COLO668 (cell line): ENCODE measurements at regions not wholly inside any gene's neighbourhood (a gene's known extent, or its start where the extent isn't known, plus 50 kb on each side); places are given as distances from the start of the nearest gene placed in this dataset.

Experiments used
- DNase-seq: peaks from one replicate; lab custom pipeline; 2025; ENCODE audit not compliant: unreplicated experiment; lab: John Stamatoyannopoulos, UW

- peak; percentile 88 for DNase-seq
Measured at GRCh38 chr3:44045476-44046275, 196.0 kb upstream of the TOPAZ1 start.

- no peak for DNase-seq
Measured at GRCh38 chr3:44047796-44048195, 193.9 kb upstream of the TOPAZ1 start.

GRCh38 chr3:44048196-44048924, 193.3 kb upstream of the TOPAZ1 start:
- DNase-seq, result no peak

DNA sequence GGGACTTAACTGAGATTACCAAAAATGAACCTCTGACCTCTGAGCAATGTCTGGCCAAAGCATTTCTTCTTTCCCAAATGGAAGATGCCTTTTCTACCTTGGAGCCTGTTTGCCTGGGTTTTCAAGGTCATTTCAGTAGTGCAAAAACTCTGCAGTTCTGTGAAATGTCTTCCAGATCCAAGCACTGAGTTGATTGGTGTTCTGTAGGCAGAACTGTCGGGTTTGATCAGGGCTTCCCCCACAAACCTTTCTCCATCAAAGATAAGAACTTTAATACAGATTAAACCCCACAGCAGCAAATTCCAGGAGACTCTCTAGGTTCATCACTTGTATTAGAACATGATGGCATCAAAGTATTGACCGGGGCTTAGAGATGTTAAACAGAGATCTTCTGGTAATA, 192.7 kb upstream of the TOPAZ1 start:
- DNase-seq, result no peak

DNA sequence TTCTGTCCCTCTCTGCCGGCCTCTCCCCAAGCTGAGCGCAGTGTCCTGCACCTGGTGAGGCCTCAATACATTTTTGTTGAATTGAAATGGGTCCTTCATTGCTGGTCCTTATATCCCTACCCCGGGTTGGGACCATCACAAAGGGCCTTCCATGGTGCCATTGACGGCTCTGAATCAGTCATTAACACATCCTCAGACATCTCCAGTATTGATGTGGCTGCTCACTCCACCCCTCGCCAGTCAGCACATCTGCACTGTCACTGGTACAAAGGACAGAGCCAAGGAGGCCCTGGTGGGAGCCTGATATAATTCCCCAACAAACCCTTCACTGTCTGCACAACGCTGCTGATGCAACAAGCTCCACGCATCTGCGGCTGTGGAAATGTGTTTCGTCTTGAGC, 191.6 kb upstream of the TOPAZ1 start:
- no peak for DNase-seq

DNA sequence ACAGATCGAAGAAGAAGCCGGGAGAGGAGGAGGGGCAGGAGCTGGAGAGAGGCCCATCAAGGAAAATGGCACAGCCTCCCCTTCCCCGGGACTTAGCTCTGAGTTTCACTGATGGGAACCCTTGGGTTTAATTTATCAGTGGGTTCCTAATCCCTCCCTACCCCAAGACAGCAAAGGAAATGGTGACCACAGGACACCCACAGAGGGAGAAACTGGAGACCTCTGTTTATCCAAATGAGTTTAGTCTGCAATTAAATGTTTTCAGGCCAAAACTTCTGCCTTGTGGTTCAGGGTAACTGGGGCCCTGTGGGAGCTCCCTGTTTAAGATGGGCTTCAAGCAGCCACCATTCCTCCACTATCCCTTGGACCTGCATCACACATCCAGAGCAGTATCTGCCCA, 190.8 kb upstream of the TOPAZ1 start:
- DNase-seq, result no peak

DNA sequence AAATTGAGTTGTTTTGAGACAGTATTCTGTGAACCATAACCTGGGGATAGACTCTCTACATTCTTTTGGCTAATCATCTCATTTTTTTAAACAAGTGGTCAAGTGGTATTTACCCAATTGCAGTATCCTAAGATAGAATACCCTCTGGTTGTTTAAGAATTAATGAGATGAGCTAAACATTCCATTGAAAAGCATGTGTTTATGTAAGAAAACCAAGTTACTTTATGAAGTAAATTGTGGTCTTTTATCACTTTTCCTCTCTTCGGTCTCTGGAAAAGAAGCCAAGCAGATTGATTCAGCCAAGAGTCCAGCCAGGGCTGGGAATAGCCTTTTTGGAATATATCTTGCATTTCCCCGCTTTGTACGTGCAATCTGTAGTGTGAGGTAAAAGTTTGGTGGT, 185.7 kb upstream of the TOPAZ1 start:
- no peak for DNase-seq

DNA sequence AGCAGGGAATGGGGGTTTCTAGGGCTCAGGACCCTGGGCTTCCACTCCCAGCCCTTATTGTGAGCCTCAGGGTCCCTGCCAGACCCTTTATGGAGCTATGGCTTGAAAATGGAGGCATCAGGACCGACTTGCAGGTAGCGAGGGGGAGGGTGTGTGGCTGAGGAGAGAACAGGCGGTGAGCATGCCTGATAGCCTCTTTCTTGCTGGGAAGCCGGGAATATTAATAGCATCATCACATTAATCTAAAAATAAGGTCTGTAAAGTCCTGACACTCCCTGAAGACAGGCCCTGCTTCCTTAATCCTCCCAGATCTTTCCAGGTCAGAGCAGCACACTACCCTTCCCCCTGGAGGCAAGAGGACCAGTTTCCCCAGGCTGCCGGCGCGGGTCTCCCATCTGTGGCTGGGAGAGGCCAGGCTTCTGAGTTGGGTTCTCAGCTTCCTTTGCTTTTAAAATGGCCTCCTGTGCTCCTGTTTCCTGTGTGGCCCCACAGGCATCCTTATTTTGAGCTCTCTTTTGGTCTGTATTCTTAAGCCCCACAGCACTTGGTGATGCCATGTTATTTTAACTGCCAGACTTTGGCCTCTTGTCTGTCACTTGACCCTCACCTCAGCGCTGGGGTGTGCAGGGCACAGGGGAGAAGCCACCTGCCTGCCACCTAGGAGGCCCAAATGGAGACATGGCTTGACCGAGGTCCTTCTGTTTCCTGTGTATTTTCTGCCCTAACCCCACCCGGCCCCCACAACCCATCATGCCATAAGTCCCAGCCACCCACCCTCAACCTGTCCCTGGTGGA, 185.0 kb upstream of the TOPAZ1 start:
- no peak for DNase-seq

- peak; percentile 69 for DNase-seq
Measured at GRCh38 chr3:44058022-44058867, 183.4 kb upstream of the TOPAZ1 start.

DNA sequence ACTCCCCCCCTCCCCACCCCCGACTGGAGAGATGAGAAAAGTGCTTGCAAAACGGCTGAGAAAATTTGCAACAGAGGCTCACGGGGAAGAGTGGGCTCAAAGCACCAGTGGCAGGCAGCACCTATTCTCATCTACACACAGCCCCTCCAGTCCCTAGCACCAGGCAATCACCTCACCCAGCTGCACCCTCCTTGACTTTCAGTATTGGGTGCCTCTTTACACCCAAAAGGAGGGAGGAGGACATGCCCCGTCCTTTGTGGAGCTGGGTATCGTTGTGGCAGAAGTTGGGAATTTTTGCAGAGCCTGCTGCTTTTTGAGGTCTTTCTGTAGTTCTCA, 182.8 kb upstream of the TOPAZ1 start:
- no peak for DNase-seq

DNA sequence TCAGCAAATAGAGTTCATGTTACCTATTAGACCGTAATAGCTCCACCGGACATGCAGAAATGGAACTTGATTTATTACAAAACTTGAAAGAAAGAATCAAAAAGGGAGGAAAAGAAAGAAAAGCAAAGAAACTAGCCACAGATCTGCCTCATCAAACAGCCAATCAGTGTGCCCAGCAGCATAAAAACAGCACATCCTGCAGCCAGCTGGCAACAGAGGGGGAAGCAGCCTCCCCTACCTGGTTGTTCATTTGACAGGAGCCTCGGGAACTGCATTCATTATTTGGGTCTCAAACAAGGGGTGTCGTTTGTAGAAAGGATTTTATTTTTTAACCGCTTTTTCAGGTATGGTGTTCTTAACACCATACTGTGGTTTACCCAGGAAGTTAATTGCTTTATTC, 181.5 kb upstream of the TOPAZ1 start:
- no peak for DNase-seq

DNA sequence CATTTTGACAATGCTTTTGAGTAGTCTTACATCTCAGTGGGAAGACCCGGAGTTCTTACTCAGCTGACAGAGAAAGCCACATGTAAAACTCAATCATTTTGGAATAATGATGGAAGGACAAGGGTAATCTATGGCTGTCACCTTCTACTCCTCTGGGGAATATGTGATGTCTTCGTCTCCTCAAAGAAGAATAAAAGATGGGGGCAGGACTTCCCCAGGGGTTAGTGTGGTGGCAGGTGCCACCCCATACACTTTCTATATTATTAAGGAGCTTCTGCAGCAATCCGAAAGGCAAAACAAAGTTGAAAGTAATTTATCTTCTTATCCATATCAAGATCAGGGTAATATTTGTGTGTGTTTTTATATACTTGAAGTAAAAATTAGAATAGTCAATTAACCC, 180.4 kb upstream of the TOPAZ1 start:
- no peak for DNase-seq

GRCh38 chr3:44061961-44062360, 179.7 kb upstream of the TOPAZ1 start:
- no peak for DNase-seq

- no peak for DNase-seq
Measured at GRCh38 chr3:44065311-44066094, 176.2 kb upstream of the TOPAZ1 start.

DNA sequence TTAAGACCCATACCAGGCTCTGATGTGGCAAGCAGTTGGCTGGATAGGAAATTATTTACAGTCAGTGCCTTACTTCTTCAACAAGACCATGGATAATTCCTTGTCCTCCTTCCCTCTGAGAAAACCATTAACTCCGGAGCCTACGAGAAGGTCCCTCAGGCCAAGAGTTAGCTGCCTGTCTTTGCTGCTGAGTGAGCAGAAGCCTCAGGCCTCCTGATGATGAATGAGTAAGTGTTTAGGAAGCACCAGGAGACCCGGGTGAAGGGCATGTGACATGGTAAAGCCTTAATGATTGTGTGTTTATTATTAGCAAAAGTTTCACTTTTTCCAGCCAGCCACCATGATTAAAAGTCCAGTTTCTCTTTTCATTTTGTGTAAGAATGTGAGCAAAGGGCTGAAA, 174.9 kb upstream of the TOPAZ1 start:
- DNase-seq, result no peak

DNA sequence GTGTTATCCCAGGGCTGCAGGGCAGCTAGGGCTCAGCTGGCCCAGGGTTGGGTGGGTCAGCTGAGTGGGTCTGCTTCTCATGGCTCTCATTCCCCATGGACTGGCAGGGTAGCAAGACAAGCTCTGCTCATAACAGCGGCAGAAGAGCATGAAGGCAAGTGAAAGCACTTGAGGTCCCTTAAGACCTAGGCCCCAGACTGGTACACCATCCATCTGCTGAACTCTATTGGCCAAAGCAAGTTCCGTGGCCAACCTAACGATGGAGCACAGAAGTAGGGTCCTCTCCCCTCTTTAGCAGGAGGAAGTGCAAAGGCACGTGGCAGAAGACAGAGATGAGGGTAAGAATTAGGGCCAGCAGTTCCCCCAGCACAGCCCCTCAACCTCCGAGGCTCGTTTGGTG, 174.3 kb upstream of the TOPAZ1 start:
- DNase-seq, result no peak

DNA sequence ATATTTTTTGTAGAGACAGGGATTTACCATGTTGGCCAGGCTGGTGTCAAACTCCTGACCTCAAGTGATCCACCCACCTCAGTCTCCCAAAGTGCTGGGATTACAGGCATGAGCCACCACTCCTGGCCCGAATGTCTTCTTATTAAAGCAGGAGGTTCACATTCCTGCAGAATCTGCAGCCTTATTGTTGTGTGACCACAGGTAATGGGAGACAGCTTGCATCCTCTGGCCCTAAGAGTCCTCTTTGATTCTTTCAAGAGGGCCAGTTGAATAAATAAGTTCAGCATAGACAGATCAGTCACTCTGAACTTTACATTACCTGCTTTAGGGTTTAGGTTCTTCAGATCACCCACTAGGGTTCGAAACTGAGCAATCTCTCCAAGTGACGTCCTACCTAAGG, 172.9 kb upstream of the TOPAZ1 start:
- no peak for DNase-seq

- no peak for DNase-seq
Measured at GRCh38 chr3:44069276-44069675, 172.4 kb upstream of the TOPAZ1 start.

GRCh38 chr3:44070841-44071546, 170.7 kb upstream of the TOPAZ1 start:
- DNase-seq, result no peak
